ENCODE measurements at regions not wholly inside any gene's neighbourhood (a gene's known extent, or its start where the extent isn't known, plus 50 kb on each side); places are given as distances from the start of the nearest gene placed in this dataset.

GRCh38 chr14:85366226-85366625 is 163.7 kb upstream of the FLRT2 start:
- H3K79me2 ChIP-seq (ENCODE audit: control insufficient read depth, insufficient read depth, low read length) = no peaks in the 10 kb centered on the region
- H4K20me1 ChIP-seq (replicated peaks; ENCODE audit: control insufficient read depth, extremely low read depth, insufficient read depth, low read length) = no peaks in the 10 kb centered on the region
- H3K27me3 ChIP-seq (ENCODE audit: control insufficient read depth in 2 of 2, insufficient read depth in 2 of 2, low read length in 2 of 2) = no peaks in the 10 kb centered on the region
- H3K36me3 ChIP-seq (ENCODE audit: control insufficient read depth in 2 of 2, extremely low read depth in 1 of 2, insufficient read depth in 2 of 2, low read length in 2 of 2) = no peaks in the 10 kb centered on the region
- H3K27ac ChIP-seq (ENCODE audit: insufficient read depth, low read depth, low read length) = no peak overlapping the region
- POLR2A ChIA-PET = no interaction called here
- H3K9me1 ChIP-seq (replicated peaks; ENCODE audit: control insufficient read depth, extremely low read depth, insufficient read depth, low read length) = no peaks in the 10 kb centered on the region
- no peak overlapping the region for H3K9ac ChIP-seq (replicated peaks; ENCODE audit: extremely low read depth, insufficient read depth, low read length)
- DNase-seq (ENCODE audit: low read depth, low spot score) (no peak), FAIRE-seq (no peak)
- no peaks in the 10 kb centered on the region for H3K9me3 ChIP-seq (replicated peaks; ENCODE audit: control insufficient read depth, insufficient read depth, low read length)
- no peak for TF ChIP-seq MYC (IDR thresholded peaks at IDR 0.05; ENCODE audit: low read depth, low read length)
- TF ChIP-seq POLR2A (IDR thresholded peaks at IDR 0.05; ENCODE audit: low read depth, low read length) = no peak
- no peak for TF ChIP-seq JUN (IDR thresholded peaks at IDR 0.05; ENCODE audit: borderline replicate concordance, insufficient read depth, insufficient read length, low read depth)
- TF ChIP-seq GATA2 (IDR thresholded peaks at IDR 0.05; ENCODE audit: insufficient read depth, insufficient read length, low read depth, low read length) = no peak
- no peak for TF ChIP-seq MAX (IDR thresholded peaks at IDR 0.05; ENCODE audit: insufficient read depth, insufficient read length)
- TF ChIP-seq POLR2AphosphoS5 (IDR thresholded peaks at IDR 0.05; ENCODE audit: insufficient read depth, low read depth, low read length) = no peak
- TF ChIP-seq CTCF (IDR thresholded peaks at IDR 0.05; ENCODE audit: extremely low read depth in 1 of 2, insufficient read depth in 1 of 2, low read depth in 1 of 2, low read length in 2 of 2) = no peak
- no peak for TF ChIP-seq EZH2 (IDR thresholded peaks at IDR 0.05; ENCODE audit: borderline replicate concordance, low read depth, low read length, severe bottlenecking)
- no peak for TF ChIP-seq FOS (IDR thresholded peaks at IDR 0.05; ENCODE audit: borderline replicate concordance, insufficient read depth, low read length)
- no peak overlapping the region for H3K4me2 ChIP-seq (ENCODE audit: insufficient read depth, low read length)
- no peaks in the 10 kb centered on the region for H3K4me1 ChIP-seq (ENCODE audit: control insufficient read depth, extremely low read depth, insufficient read depth, low read length)
- intact Hi-C loops (cut with micrococcal nuclease) (no loop called here), dilution Hi-C loops (cut with MboI; ENCODE audit: extremely low pct_ligation_motif_present, low sequenced_read_pairs) (no loop called here)
- CTCF ChIA-PET = no interaction called here
- BruUV-seq (replicated peaks) = no TSS peak
- no peak overlapping the region for H2AFZ ChIP-seq (ENCODE audit: low read depth, low read length)
- no peak overlapping the region for H3K4me3 ChIP-seq (replicated peaks in 1 of 3; ENCODE audit: insufficient read depth in 1 of 3, low read depth in 1 of 3, low read length in 3 of 3)
